GM12892 (cell line): ENCODE measurements at regions not wholly inside any gene's neighbourhood (a gene's known extent, or its start where the extent isn't known, plus 50 kb on each side); places are given as distances from the start of the nearest gene placed in this dataset.

Experiments used
- POLR2A ChIP-seq: IDR thresholded peaks from 2 replicates; pipeline ENCODE4 v1.6.1; 2011; ENCODE audit warnings: low read depth, low read length, control low read depth
- POLR2AphosphoS5 ChIP-seq: IDR thresholded peaks from 2 replicates; pipeline ENCODE4 v1.6.1; 2011; ENCODE audit warnings: low read depth, low read length, control low read depth
- TAF1 ChIP-seq: IDR thresholded peaks from 2 replicates; pipeline ENCODE4 v1.6.1; 2011; ENCODE audit warnings: low read depth, mild to moderate bottlenecking, control low read depth, low read length, borderline replicate concordance

DNA sequence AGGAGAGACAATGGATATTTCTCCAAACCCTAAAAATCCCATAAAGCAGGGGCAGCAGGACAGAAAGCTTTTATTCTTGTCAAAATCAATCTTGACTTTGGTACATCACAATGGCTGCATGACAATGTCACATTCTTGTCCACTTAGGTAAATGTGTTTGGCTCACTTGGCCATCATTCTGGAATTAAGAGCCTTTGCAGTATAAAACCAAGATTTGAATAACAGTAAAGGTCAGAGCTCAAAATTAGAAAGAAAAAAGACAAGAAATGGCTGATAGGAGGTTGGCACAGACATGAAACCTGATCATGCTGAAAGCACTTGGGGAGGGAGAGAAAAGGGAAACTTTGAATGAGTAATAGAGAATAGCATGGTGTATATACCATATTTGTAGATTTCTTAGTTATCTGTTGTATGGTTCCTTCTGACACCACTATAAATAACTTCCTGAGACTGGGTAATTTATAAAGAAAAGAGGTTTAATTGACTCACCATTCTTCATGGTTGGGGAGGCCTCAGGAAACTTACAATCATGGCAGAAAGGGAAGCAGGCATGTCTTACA lies 158.5 kb upstream of the SGO1 start:
- TF ChIP-seq POLR2AphosphoS5 (no peak), POLR2A (no peak), TAF1 (no peak)
